Naive thymus-derived CD4-positive, alpha-beta T cell (primary cell): ENCODE measurements at regions not wholly inside any gene's neighbourhood (a gene's known extent, or its start where the extent isn't known, plus 50 kb on each side); places are given as distances from the start of the nearest gene placed in this dataset.

ENCODE experiments used
- ATAC-seq: fragments of 150-1000 bp; cut with Tn5 transposase; 2 replicates; pipeline ENCODE4 v1.10.0; 2021; ENCODE audit warnings: mild to moderate bottlenecking, moderate library complexity
- CTCF ChIA-PET: fragments of 350-600 bp; sonication (Branson Sonifier 250); formaldehyde crosslinking; loops from one replicate; lab custom pipeline; 2021; ENCODE audit warnings: antibody characterized with exemption; lab: Charles Lee
- POLR2A ChIA-PET: fragments of 350-600 bp; sonication (Branson Sonifier 250); formaldehyde crosslinking; loops from one replicate; lab custom pipeline; 2021; ENCODE audit warnings: antibody characterized with exemption, inconsistent platforms; lab: Charles Lee
- DNase-seq, 9 donors: peaks; one replicate each; pipeline versions ENCODE4 v3.0.0 to v3.0.0-alpha.2; 2020 to 2022; ENCODE audit warnings: mixed read lengths in 1 of 9
- H3K27ac ChIP-seq: one replicate; pipeline ENCODE4 v1.7.0; 2013; ENCODE audit warnings: mild to moderate bottlenecking, low read depth, low read length, moderate library complexity
- H3K27me3 ChIP-seq, 2 donors: one replicate each; pipeline ENCODE4 v1.7.0; 2013; ENCODE audit warnings: low read length in 2 of 2, mild to moderate bottlenecking in 2 of 2, moderate library complexity in 2 of 2; ENCODE audit not compliant: control insufficient read depth in 2 of 2, insufficient read depth in 2 of 2
- H3K36me3 ChIP-seq, 3 experiments: 1 replicate in 2 of 3; 2 replicates in 1 of 3; pipeline ENCODE4 v1.7.0; 2013; ENCODE audit warnings: low read length in 3 of 3, mild to moderate bottlenecking in 3 of 3, moderate library complexity in 1 of 3; ENCODE audit not compliant: insufficient read depth in 3 of 3, control insufficient read depth in 2 of 3
- H3K4me1 ChIP-seq, 2 donors: one replicate each; pipeline ENCODE4 v1.7.0; 2013; ENCODE audit warnings: low read length in 2 of 2, mild to moderate bottlenecking in 2 of 2, moderate library complexity in 1 of 2; ENCODE audit not compliant: control insufficient read depth in 2 of 2, insufficient read depth in 2 of 2
- H3K4me3 ChIP-seq: 2 replicates; pipeline ENCODE4 v1.7.0; 2013; ENCODE audit warnings: mild to moderate bottlenecking, low read length
- H3K9me3 ChIP-seq, 3 experiments: 1 replicate in 2 of 3; 2 replicates in 1 of 3; pipeline ENCODE4 v1.7.0; 2013; ENCODE audit warnings: low read length in 3 of 3; ENCODE audit not compliant: control insufficient read depth in 2 of 3
- H3K27ac Mint-ChIP-seq, 9 donors: one replicate each; pipeline ENCODE4 v1.8.0; 2020 to 2022; ENCODE audit warnings: mixed read lengths in 9 of 9, mild to moderate bottlenecking in 8 of 9, moderate library complexity in 5 of 9, inconsistent platforms in 2 of 9
- H3K27me3 Mint-ChIP-seq, 5 donors: one replicate each; pipeline ENCODE4 v1.8.0; 2021 to 2022; ENCODE audit warnings: mixed read lengths in 5 of 5, mild to moderate bottlenecking in 1 of 5
- H3K36me3 Mint-ChIP-seq, 5 donors: one replicate each; pipeline ENCODE4 v1.8.0; 2020 to 2022; ENCODE audit warnings: mixed read lengths in 5 of 5, mild to moderate bottlenecking in 3 of 5, inconsistent platforms in 1 of 5
- H3K4me1 Mint-ChIP-seq, 7 donors: one replicate each; pipeline ENCODE4 v1.8.0; 2020 to 2022; ENCODE audit warnings: mixed read lengths in 7 of 7, mild to moderate bottlenecking in 3 of 7, inconsistent platforms in 1 of 7
- H3K4me3 Mint-ChIP-seq, 10 donors: one replicate each; pipeline ENCODE4 v1.8.0; 2020 to 2022; ENCODE audit warnings: mild to moderate bottlenecking in 10 of 10, mixed read lengths in 10 of 10, moderate library complexity in 6 of 10, inconsistent platforms in 2 of 10
- H3K9me3 Mint-ChIP-seq, 11 donors: one replicate each; pipeline ENCODE4 v1.8.0; 2020 to 2022; ENCODE audit warnings: mixed read lengths in 11 of 11, mild to moderate bottlenecking in 4 of 11, inconsistent platforms in 1 of 11, moderate library complexity in 1 of 11
- intact Hi-C, 2 donors: fragments of 100-400 bp; cut with micrococcal nuclease; formaldehyde crosslinking; loops; one replicate each; pipeline ENCODE4 v1.15.1; 2023

GRCh38 chr20:36090223-36090622, 64.3 kb upstream of the EPB41L1 start:
- Mint-ChIP-seq H3K36me3 (peaks cover 0 to 10% (median 4%) of the 10 kb centered on the region in 5 donors), H3K4me3 (no peak overlapping the region), H3K27ac (no peak overlapping the region), H3K27me3 (peaks cover 39 to 58% (median 40%) of the 10 kb centered on the region in 5 donors), H3K4me1 (peaks cover 9 to 17% (median 12%) of the 10 kb centered on the region in 7 donors), H3K9me3 (peaks cover 0 to 2% (median 0%) of the 10 kb centered on the region in 11 donors)
- ChIA-PET POLR2A (no interaction called here), CTCF (no interaction called here)
- peaks cover 4 to 16% of the 10 kb centered on the region in 2 donors for H3K27me3 ChIP-seq
- H3K27ac ChIP-seq, result no peak overlapping the region
- no peaks in the 10 kb centered on the region for H3K36me3 ChIP-seq
- peaks cover 3 to 11% of the 10 kb centered on the region in 2 donors for H3K4me1 ChIP-seq
- DNase-seq, result no peak
- intact Hi-C loops, result no loop called here
- no peak overlapping the region for H3K4me3 ChIP-seq
- no peaks in the 10 kb centered on the region for H3K9me3 ChIP-seq
- no peak for ATAC-seq

- Mint-ChIP-seq H3K9me3 (peaks cover 0 to 2% (median 0%) of the 10 kb centered on the region in 11 donors), H3K27ac (no peak overlapping the region), H3K4me1 (peaks cover 9 to 17% (median 12%) of the 10 kb centered on the region in 7 donors), H3K27me3 (peaks cover 39 to 61% (median 40%) of the 10 kb centered on the region in 5 donors), H3K36me3 (peaks cover 0 to 10% (median 4%) of the 10 kb centered on the region in 5 donors), H3K4me3 (peak overlapping the region; percentile 30 to 99 (median 70))
- ChIA-PET CTCF (interaction anchor here (1.6 kb wide), 1 partner anchor 99 kb away, joined by 3 read pairs; no protein-coding TSS in a partner anchor), POLR2A (no interaction called here)
- no peak overlapping the region for H3K27ac ChIP-seq
- peaks cover 3 to 11% of the 10 kb centered on the region in 2 donors for H3K4me1 ChIP-seq
- DNase-seq (no peak), ATAC-seq (no peak)
- peaks cover 4 to 16% of the 10 kb centered on the region in 2 donors for H3K27me3 ChIP-seq
- no peaks in the 10 kb centered on the region for H3K36me3 ChIP-seq
- intact Hi-C loops, result loop anchor here in 1 of 2 donors (2.0 kb wide), 1 partner anchor 41 kb away; no protein-coding TSS in a partner anchor
- H3K9me3 ChIP-seq, result no peaks in the 10 kb centered on the region
- H3K4me3 ChIP-seq, result no peak overlapping the region
Observed at GRCh38 chr20:36091561-36092397, 62.8 kb upstream of the EPB41L1 start.

GRCh38 chr20:36092398-36093024, 62.0 kb upstream of the EPB41L1 start:
- Mint-ChIP-seq H3K4me3 (peak overlapping the region; percentile 90 to 100 (median 94)), H3K27me3 (peaks cover 39 to 58% (median 40%) of the 10 kb centered on the region in 5 donors)
- CTCF ChIA-PET, result no interaction called here

GRCh38 chr20:36093025-36093803, 61.3 kb upstream of the EPB41L1 start:
- Mint-ChIP-seq H3K4me1 (peaks cover 10 to 20% (median 13%) of the 10 kb centered on the region in 7 donors), H3K9me3 (peaks cover 0 to 2% (median 0%) of the 10 kb centered on the region in 11 donors), H3K27me3 (peaks cover 34 to 54% (median 35%) of the 10 kb centered on the region in 5 donors), H3K36me3 (peaks cover 0 to 10% (median 4%) of the 10 kb centered on the region in 5 donors), H3K27ac (peak overlapping the region; percentile 14 to 82 (median 56)), H3K4me3 (peak overlapping the region; percentile 90 to 100 (median 94))
- ChIA-PET CTCF (interaction anchor here (0.6 kb wide), 1 partner anchor 610 kb away, joined by 3 read pairs; no protein-coding TSS in a partner anchor), POLR2A (no interaction called here)
- Histone ChIP-seq H3K36me3 (no peaks in the 10 kb centered on the region), H3K4me3 (peak overlapping the region; percentile 68), H3K27me3 (peaks cover 4 to 16% of the 10 kb centered on the region in 2 donors), H3K9me3 (no peaks in the 10 kb centered on the region), H3K27ac (no peak overlapping the region), H3K4me1 (peaks cover 3 to 11% of the 10 kb centered on the region in 2 donors)
- intact Hi-C loops, result loop anchor here in 1 of 2 donors (2.0 kb wide), 1 partner anchor 42 kb away; no protein-coding TSS in a partner anchor
- ATAC-seq, result peak; percentile 65
- DNase-seq, result peak; percentile 16 to 56 (median 37)

More at GRCh38 chr20:36092398-36093024, 62.0 kb upstream of the EPB41L1 start:
- Histone ChIP-seq H3K36me3 (no peaks in the 10 kb centered on the region), H3K9me3 (no peaks in the 10 kb centered on the region), H3K27me3 (peaks cover 4 to 16% of the 10 kb centered on the region in 2 donors), H3K27ac (no peak overlapping the region), H3K4me1 (peaks cover 3 to 11% of the 10 kb centered on the region in 2 donors), H3K4me3 (peak overlapping the region; percentile 68)
- Mint-ChIP-seq H3K27ac (peak overlapping the region in 7 of 9 donors; percentile 14 to 82 (median 59)), H3K4me1 (peaks cover 10 to 17% (median 13%) of the 10 kb centered on the region in 7 donors), H3K9me3 (peaks cover 0 to 2% (median 0%) of the 10 kb centered on the region in 11 donors), H3K36me3 (peaks cover 0 to 10% (median 4%) of the 10 kb centered on the region in 5 donors)
- ATAC-seq (peak; percentile 40), DNase-seq (peak in 4 of 9 donors; percentile 7 to 26 (median 12))
- POLR2A ChIA-PET, result no interaction called here
- intact Hi-C loops, result loop anchor here in 1 of 2 donors (2.0 kb wide), 1 partner anchor 42 kb away; no protein-coding TSS in a partner anchor

- Histone ChIP-seq H3K27ac (no peak overlapping the region), H3K9me3 (no peaks in the 10 kb centered on the region), H3K36me3 (no peaks in the 10 kb centered on the region), H3K4me1 (peaks cover 3 to 11% of the 10 kb centered on the region in 2 donors), H3K27me3 (peaks cover 4 to 16% of the 10 kb centered on the region in 2 donors), H3K4me3 (no peak overlapping the region)
- Mint-ChIP-seq H3K9me3 (peaks cover 0 to 2% (median 0%) of the 10 kb centered on the region in 11 donors), H3K36me3 (peaks cover 0 to 10% (median 4%) of the 10 kb centered on the region in 5 donors), H3K4me3 (peak overlapping the region; percentile 2 to 100 (median 92)), H3K27me3 (peaks cover 34 to 50% (median 35%) of the 10 kb centered on the region in 5 donors), H3K4me1 (peaks cover 10 to 20% (median 15%) of the 10 kb centered on the region in 7 donors), H3K27ac (peak overlapping the region in 2 of 9 donors; percentile 2 to 30)
- intact Hi-C loops, result loop anchor here in 1 of 2 donors (2.0 kb wide), 1 partner anchor 43 kb away; no protein-coding TSS in a partner anchor
- ChIA-PET POLR2A (interaction anchor here (1.1 kb wide), 1 partner anchor 83 kb away, joined by 3 read pairs; no protein-coding TSS in a partner anchor), CTCF (no interaction called here)
- ATAC-seq, result no peak
- peak in 2 of 9 donors; percentile 2 for DNase-seq
Observed at GRCh38 chr20:36093804-36094145, 60.8 kb upstream of the EPB41L1 start.
